HepG2 (cell line): ENCODE measurements at regions not wholly inside any gene's neighbourhood (a gene's known extent, or its start where the extent isn't known, plus 50 kb on each side); places are given as distances from the start of the nearest gene placed in this dataset.

ENCODE experiments used
- ATAC-seq: fragments of 200-7000 bp; cut with Tn5 transposase; 3 replicates; pipeline ENCODE4 v1.9.1; 2020; ENCODE audit warnings: mild to moderate bottlenecking, moderate library complexity
- BruUV-seq: library from RNA; stranded (reverse); fragments of 400-500 nt; replicated peaks from 2 replicates; lab custom pipeline; 2021; lab: Mats Ljungman, UMichigan
- CTCF ChIA-PET: fragments of 300-600 bp; formaldehyde crosslinking; extraction: SDS; loops from one replicate; lab custom pipeline; 2021; ENCODE audit warnings: low total read pairs, inconsistent platforms, low intra/inter-chr PET ratio; lab: Yijun Ruan, JAX
- POLR2A ChIA-PET: fragments of 350-600 bp; sonication (Branson Sonifier 250); formaldehyde crosslinking; loops from one replicate; lab custom pipeline; 2020; ENCODE audit warnings: antibody characterized with exemption, inconsistent platforms; lab: Yijun Ruan, JAX
- DNase-seq: peaks from one replicate; pipeline ENCODE4 v3.0.0-alpha.2; 2015; ENCODE audit warnings: low spot score
- FAIRE-seq: peaks from 3 replicates; lab custom pipeline; 2011; peaks lifted over from hg19 to GRCh38; lab: Jason Lieb, UNC
- H2AFZ ChIP-seq: one replicate; pipeline ENCODE4 v1.6.1; 2011; ENCODE audit warnings: low read length, inconsistent platforms
- H3K27ac ChIP-seq: fragments of 300-600 bp; 3 replicates; pipeline ENCODE4 v1.8.0; 2011; ENCODE audit warnings: mixed run types, mild to moderate bottlenecking, mixed read lengths, low read length, inconsistent platforms; ENCODE audit not compliant: insufficient read depth; ENCODE audit errors: extremely low read length
- H3K27me3 ChIP-seq, 2 experiments: fragments of 200-600 bp in 1 of 2; 2 replicates in 1 of 2; 3 replicates in 1 of 2; pipeline versions ENCODE4 v1.6.0 to v1.8.0; 2011; ENCODE audit warnings: low read length in 2 of 2, mild to moderate bottlenecking in 2 of 2, moderate library complexity in 2 of 2, inconsistent platforms in 1 of 2; ENCODE audit not compliant: insufficient read depth in 2 of 2, control insufficient read depth in 1 of 2
- H3K36me3 ChIP-seq, 2 experiments: fragments of 200-600 bp in 1 of 2; replicated peaks in 1 of 2; 2 replicates in 1 of 2; 3 replicates in 1 of 2; pipeline versions ENCODE4 v1.5.1 to v1.8.0; 2011; ENCODE audit warnings: low read length in 2 of 2, inconsistent platforms in 1 of 2; ENCODE audit not compliant: insufficient read depth in 2 of 2, control insufficient read depth in 1 of 2
- H3K4me1 ChIP-seq: 2 replicates; pipeline ENCODE4 v1.5.1; 2012; ENCODE audit warnings: low read length, inconsistent platforms; ENCODE audit not compliant: insufficient read depth
- H3K4me2 ChIP-seq: 2 replicates; pipeline ENCODE4 v1.6.0; 2011; ENCODE audit warnings: low read depth, low read length, inconsistent platforms
- H3K4me3 ChIP-seq, 3 experiments: fragments of 200-600 bp in 1 of 3; sonication (generic), shearing (Covaris generic) in 1 of 3; replicated peaks in 1 of 3; 2 replicates each; pipeline ENCODE4 v1.5.1; 2011 to 2016; ENCODE audit warnings: low read length in 3 of 3, inconsistent platforms in 2 of 3, low read depth in 2 of 3, mild to moderate bottlenecking in 2 of 3, control low read depth in 1 of 3, mixed read lengths in 1 of 3; ENCODE audit not compliant: insufficient read depth in 1 of 3
- H3K79me2 ChIP-seq: one replicate; pipeline ENCODE4 v1.6.1; 2011; ENCODE audit warnings: low read length, inconsistent platforms; ENCODE audit not compliant: insufficient read depth
- H3K9ac ChIP-seq: 2 replicates; pipeline ENCODE4 v1.6.0; 2011; ENCODE audit warnings: mild to moderate bottlenecking, low read depth, low read length, inconsistent platforms; ENCODE audit not compliant: insufficient read depth
- H3K9me3 ChIP-seq: 2 replicates; pipeline ENCODE4 v1.5.1; 2012; ENCODE audit warnings: mild to moderate bottlenecking, low read length
- H4K20me1 ChIP-seq: 2 replicates; pipeline ENCODE4 v1.6.0; 2011; ENCODE audit warnings: inconsistent platforms, mild to moderate bottlenecking, low read length, moderate library complexity; ENCODE audit not compliant: insufficient read depth
- RFX5 ChIP-seq: IDR thresholded peaks from 2 replicates; pipeline ENCODE4 v1.6.1; 2011; ENCODE audit warnings: low read depth, low read length, improper control_type of control experiment
- SMARCC2 ChIP-seq: fragments of 450-650 bp; IDR thresholded peaks from 2 replicates; pipeline ENCODE4 v1.6.1; 2017; ENCODE audit warnings: antibody characterized with exemption, mild to moderate bottlenecking
- SMC3 ChIP-seq: IDR thresholded peaks from 2 replicates; pipeline ENCODE4 v1.6.1; 2011; ENCODE audit warnings: low read length, improper control_type of control experiment
- SNRNP70 ChIP-seq: fragments of 200-400 bp; formaldehyde crosslinking; IDR thresholded peaks from 2 replicates; pipeline ENCODE4 v1.6.1; 2017; ENCODE audit warnings: mild to moderate bottlenecking, low read depth, low read length, moderate library complexity
- ZBTB7A ChIP-seq: sonication (generic); formaldehyde crosslinking; IDR thresholded peaks from 2 replicates; pipeline ENCODE4 v1.8.0; 2022; ENCODE audit warnings: mild to moderate bottlenecking, missing genetic modification reagents
- ZMYM4 ChIP-seq: sonication (generic); formaldehyde crosslinking; IDR thresholded peaks from 2 replicates; pipeline ENCODE4 v1.8.1; 2023; ENCODE audit warnings: mild to moderate bottlenecking, missing genetic modification reagents
- ZNF570 ChIP-seq: sonication (generic); formaldehyde crosslinking; IDR thresholded peaks from 2 replicates; pipeline ENCODE4 v1.4.0; 2020; ENCODE audit warnings: mild to moderate bottlenecking, missing genetic modification reagents, borderline replicate concordance
- ZNF768 ChIP-seq: sonication (generic); formaldehyde crosslinking; IDR thresholded peaks from 2 replicates; pipeline ENCODE4 v1.4.0; 2020; ENCODE audit warnings: missing genetic modification reagents
- ZNF816 ChIP-seq: sonication (generic); formaldehyde crosslinking; IDR thresholded peaks from 2 replicates; pipeline ENCODE4 v1.8.0; 2022; ENCODE audit warnings: missing genetic modification reagents, mild to moderate bottlenecking, borderline replicate concordance
- ZNF841 ChIP-seq: sonication (generic); formaldehyde crosslinking; IDR thresholded peaks from 2 replicates; pipeline ENCODE4 v1.8.1; 2023; ENCODE audit warnings: missing genetic modification reagents, borderline replicate concordance
- WGBS: methylation state at CpG from one replicate; pipeline ENCODE4 v1.1.6; 2017; ENCODE audit warnings: low lambda C conversion rate; 5-methylcytosine and 5-hydroxymethylcytosine counted together
- in situ Hi-C: cut with HindIII; loops from 2 replicates; pipeline ENCODE4 v1.10.0; 2017; ENCODE audit warnings: low pct_unique_long_range_greater_than_20kb; ENCODE audit not compliant: extremely low pct_ligation_motif_present
- intact Hi-C: fragments of 100-400 bp; cut with micrococcal nuclease; formaldehyde crosslinking; loops from one replicate; pipeline ENCODE4 v1.10.0; 2022; ENCODE audit not compliant: unreplicated experiment
- TF ChIP-seq, protein P1 (sequence below): sonication (generic); formaldehyde crosslinking; IDR thresholded peaks from 2 replicates; pipeline ENCODE4 v1.4.0; 2020; ENCODE audit warnings: missing genetic modification reagents
- TF ChIP-seq, protein P2 (sequence below): sonication (generic); formaldehyde crosslinking; IDR thresholded peaks from 2 replicates; pipeline ENCODE4 v1.4.0; 2020; ENCODE audit warnings: missing genetic modification reagents, borderline replicate concordance
- TF ChIP-seq, protein P3 (sequence below): sonication (generic); formaldehyde crosslinking; IDR thresholded peaks from 2 replicates; pipeline ENCODE4 v1.4.0; 2020; ENCODE audit warnings: missing genetic modification reagents

DNA sequence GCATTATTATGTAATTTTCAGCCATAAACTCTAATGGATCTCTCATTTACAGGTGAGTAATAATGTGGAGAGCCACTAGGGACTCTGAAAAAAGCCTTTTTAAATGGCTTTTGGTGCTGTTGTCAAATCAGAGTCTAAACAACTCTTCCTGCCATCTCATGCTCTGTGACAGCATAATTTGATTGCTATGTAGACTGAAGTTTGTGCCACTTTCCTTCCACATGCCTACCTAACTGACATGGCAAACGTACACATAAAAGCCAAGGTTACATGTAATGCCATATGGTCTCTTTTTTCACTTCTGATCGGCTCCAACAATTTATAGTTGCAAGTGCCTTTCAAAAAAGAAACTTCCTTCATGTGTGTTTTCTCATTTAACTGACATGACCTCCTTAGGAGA lies 94.3 kb downstream of the SH2D1A start:
- no TSS peak for BruUV-seq

DNA sequence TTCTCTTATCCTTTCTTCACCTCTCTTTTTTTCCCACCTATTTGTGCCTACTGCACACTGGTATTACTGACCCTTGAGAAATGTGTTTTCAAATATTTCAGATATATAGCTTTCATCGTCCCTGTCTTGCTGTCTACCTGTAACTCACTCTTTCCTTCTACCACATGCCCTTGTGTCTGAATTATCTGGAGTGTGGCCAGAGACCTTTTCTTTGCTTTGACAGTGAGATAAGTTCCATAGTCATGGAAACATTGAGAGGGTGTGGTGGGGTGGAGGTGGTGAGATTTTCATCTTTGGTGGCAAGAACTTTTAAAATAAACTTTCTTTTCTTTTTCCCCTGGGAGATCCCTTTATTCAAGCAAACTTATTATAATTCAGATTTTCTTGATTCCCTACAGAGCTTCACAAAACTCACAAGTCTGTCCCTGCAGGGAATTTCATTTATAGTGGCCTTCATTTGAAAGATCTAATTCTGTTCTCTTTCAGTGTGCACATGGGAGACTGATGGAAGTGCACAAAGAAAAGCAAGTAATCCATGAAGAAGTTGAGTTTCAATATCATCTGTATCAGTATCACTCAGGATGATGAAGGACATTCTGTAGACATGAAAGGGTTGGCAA lies 95.7 kb downstream of the SH2D1A start:
- in situ Hi-C loops (no loop called here), intact Hi-C loops (no loop called here)
- H3K79me2 ChIP-seq: no peaks in the 10 kb centered on the region
- 31% methylated on average over 1 of the region's 1 CpG for WGBS
- H3K9ac ChIP-seq: no peak overlapping the region
- H3K9me3 ChIP-seq: no peaks in the 10 kb centered on the region
- H2AFZ ChIP-seq: no peak overlapping the region
- H3K4me2 ChIP-seq: no peak overlapping the region
- FAIRE-seq (no peak), ATAC-seq (no peak), DNase-seq (no peak)
- no peaks in the 10 kb centered on the region for H3K4me1 ChIP-seq
- H3K27me3 ChIP-seq: no peaks in the 10 kb centered on the region
- H3K27ac ChIP-seq: no peak overlapping the region
- POLR2A ChIA-PET: no interaction called here
- CTCF ChIA-PET: no interaction called here
- no peaks in the 10 kb centered on the region for H4K20me1 ChIP-seq
- H3K36me3 ChIP-seq: no peaks in the 10 kb centered on the region
- no TSS peak for BruUV-seq
- no peak overlapping the region for H3K4me3 ChIP-seq
- TF ChIP-seq ZNF570: no peak
- no peak for TF ChIP-seq SNRNP70
- TF ChIP-seq SMC3: no peak
- TF ChIP-seq ZNF841 (CRISPR knock-in tag): no peak
- TF ChIP-seq, protein P1, sequence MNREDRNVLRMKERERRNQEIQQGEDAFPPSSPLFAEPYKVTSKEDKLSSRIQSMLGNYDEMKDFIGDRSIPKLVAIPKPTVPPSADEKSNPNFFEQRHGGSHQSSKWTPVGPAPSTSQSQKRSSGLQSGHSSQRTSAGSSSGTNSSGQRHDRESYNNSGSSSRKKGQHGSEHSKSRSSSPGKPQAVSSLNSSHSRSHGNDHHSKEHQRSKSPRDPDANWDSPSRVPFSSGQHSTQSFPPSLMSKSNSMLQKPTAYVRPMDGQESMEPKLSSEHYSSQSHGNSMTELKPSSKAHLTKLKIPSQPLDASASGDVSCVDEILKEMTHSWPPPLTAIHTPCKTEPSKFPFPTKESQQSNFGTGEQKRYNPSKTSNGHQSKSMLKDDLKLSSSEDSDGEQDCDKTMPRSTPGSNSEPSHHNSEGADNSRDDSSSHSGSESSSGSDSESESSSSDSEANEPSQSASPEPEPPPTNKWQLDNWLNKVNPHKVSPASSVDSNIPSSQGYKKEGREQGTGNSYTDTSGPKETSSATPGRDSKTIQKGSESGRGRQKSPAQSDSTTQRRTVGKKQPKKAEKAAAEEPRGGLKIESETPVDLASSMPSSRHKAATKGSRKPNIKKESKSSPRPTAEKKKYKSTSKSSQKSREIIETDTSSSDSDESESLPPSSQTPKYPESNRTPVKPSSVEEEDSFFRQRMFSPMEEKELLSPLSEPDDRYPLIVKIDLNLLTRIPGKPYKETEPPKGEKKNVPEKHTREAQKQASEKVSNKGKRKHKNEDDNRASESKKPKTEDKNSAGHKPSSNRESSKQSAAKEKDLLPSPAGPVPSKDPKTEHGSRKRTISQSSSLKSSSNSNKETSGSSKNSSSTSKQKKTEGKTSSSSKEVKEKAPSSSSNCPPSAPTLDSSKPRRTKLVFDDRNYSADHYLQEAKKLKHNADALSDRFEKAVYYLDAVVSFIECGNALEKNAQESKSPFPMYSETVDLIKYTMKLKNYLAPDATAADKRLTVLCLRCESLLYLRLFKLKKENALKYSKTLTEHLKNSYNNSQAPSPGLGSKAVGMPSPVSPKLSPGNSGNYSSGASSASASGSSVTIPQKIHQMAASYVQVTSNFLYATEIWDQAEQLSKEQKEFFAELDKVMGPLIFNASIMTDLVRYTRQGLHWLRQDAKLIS (CRISPR knock-in tag): no peak
- TF ChIP-seq, protein P2, sequence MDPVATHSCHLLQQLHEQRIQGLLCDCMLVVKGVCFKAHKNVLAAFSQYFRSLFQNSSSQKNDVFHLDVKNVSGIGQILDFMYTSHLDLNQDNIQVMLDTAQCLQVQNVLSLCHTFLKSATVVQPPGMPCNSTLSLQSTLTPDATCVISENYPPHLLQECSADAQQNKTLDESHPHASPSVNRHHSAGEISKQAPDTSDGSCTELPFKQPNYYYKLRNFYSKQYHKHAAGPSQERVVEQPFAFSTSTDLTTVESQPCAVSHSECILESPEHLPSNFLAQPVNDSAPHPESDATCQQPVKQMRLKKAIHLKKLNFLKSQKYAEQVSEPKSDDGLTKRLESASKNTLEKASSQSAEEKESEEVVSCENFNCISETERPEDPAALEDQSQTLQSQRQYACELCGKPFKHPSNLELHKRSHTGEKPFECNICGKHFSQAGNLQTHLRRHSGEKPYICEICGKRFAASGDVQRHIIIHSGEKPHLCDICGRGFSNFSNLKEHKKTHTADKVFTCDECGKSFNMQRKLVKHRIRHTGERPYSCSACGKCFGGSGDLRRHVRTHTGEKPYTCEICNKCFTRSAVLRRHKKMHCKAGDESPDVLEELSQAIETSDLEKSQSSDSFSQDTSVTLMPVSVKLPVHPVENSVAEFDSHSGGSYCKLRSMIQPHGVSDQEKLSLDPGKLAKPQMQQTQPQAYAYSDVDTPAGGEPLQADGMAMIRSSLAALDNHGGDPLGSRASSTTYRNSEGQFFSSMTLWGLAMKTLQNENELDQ (CRISPR knock-in tag): no peak
- TF ChIP-seq ZMYM4 (CRISPR knock-in tag): no peak

More for the DNA sequence above, 94.3 kb downstream of the SH2D1A start:
- H3K4me1 ChIP-seq: no peaks in the 10 kb centered on the region
- TF ChIP-seq, protein P3, sequence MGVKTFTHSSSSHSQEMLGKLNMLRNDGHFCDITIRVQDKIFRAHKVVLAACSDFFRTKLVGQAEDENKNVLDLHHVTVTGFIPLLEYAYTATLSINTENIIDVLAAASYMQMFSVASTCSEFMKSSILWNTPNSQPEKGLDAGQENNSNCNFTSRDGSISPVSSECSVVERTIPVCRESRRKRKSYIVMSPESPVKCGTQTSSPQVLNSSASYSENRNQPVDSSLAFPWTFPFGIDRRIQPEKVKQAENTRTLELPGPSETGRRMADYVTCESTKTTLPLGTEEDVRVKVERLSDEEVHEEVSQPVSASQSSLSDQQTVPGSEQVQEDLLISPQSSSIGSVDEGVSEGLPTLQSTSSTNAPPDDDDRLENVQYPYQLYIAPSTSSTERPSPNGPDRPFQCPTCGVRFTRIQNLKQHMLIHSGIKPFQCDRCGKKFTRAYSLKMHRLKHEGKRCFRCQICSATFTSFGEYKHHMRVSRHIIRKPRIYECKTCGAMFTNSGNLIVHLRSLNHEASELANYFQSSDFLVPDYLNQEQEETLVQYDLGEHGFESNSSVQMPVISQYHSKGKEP (CRISPR knock-in tag): no peak
- no peak for TF ChIP-seq RFX5
- TF ChIP-seq ZNF768 (CRISPR knock-in tag): no peak
- no peak for TF ChIP-seq ZBTB7A
- no peak for TF ChIP-seq ZNF816 (CRISPR knock-in tag)
- no peak for TF ChIP-seq SMARCC2
- POLR2A ChIA-PET: no interaction called here
- no peak overlapping the region for H3K27ac ChIP-seq
- H3K9me3 ChIP-seq: no peaks in the 10 kb centered on the region
- FAIRE-seq (no peak), DNase-seq (no peak), ATAC-seq (no peak)
- WGBS: 7% methylated on average over 2 of the region's 2 CpGs
- no peak overlapping the region for H3K4me2 ChIP-seq
- no peaks in the 10 kb centered on the region for H3K36me3 ChIP-seq
- H4K20me1 ChIP-seq: no peaks in the 10 kb centered on the region
- H3K9ac ChIP-seq: no peak overlapping the region
- in situ Hi-C loops (no loop called here), intact Hi-C loops (no loop called here)
- H3K4me3 ChIP-seq: no peak overlapping the region
- no peaks in the 10 kb centered on the region for H3K27me3 ChIP-seq
- H3K79me2 ChIP-seq: no peaks in the 10 kb centered on the region
- H2AFZ ChIP-seq: no peak overlapping the region
- CTCF ChIA-PET: no interaction called here
